NCI-H345 treated with DMSO at 0.1 percent for 48 hours (cell line): ENCODE measurements at regions not wholly inside any gene's neighbourhood (a gene's known extent, or its start where the extent isn't known, plus 50 kb on each side); places are given as distances from the start of the nearest gene placed in this dataset.

Source experiments
- DNase-seq: peaks from one replicate; lab custom pipeline; 2025; ENCODE audit not compliant: unreplicated experiment; lab: John Stamatoyannopoulos, UW

DNA sequence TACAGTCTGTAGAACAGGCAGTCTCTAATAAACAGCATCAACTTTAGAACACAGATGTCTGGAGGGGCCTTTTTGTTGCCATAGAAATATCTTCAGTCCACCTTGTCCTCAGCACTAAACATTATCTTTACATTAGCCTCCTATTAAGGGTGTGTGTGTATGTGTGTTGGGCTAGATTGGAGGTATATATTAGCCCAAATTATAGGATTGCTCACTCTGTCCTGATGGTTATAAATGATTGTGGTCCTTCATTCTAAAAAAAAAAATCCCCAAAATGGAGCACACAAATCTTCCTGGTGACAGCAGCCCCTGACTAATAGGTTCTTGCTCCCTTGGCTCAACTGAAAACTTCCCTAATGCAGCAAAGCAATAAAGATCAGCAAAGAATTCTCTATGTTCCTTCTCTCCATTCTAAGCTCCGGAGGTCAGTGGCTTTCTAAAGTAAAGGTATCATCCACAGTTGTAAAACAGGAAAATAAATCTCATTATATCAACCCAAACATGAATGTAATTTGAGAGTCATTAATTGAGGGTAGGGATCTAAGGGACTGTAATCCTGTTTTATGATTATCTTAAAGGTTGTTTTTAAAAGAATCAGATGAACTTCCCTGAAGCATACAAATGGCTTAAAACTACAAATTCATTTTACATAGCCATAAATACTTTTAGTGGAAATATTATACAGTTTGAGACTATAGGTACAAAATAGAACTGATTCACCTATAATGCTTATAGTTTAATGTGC is 232.7 kb downstream of the KLF12 start:
- DNase-seq: no peak

GRCh38 chr13:73900591-73900990 is 233.6 kb downstream of the KLF12 start:
- no peak for DNase-seq

GRCh38 chr13:73898899-73899298 is 235.3 kb downstream of the KLF12 start:
- DNase-seq: no peak

DNA sequence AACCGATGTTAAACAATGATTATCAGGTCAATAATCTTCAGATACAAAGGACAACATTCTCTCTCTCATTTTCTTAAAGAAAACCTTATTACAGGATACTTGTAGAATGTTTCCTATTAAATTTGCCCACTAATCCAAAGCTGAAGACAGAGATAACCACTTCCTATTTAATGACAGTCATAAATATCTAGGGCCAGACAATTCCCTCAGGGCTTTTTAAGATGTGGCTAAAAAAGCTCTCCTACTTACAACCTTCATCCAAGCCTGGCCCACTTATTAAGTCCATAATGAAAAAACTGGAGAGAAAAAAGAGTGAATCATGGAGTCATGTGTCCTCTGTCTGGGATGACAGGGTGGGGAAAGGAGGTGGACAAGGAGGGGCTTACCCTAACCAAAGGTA is 235.9 kb downstream of the KLF12 start:
- no peak for DNase-seq

- no peak for DNase-seq
Measured at GRCh38 chr13:73894995-73895571, 239.1 kb downstream of the KLF12 start.

DNA sequence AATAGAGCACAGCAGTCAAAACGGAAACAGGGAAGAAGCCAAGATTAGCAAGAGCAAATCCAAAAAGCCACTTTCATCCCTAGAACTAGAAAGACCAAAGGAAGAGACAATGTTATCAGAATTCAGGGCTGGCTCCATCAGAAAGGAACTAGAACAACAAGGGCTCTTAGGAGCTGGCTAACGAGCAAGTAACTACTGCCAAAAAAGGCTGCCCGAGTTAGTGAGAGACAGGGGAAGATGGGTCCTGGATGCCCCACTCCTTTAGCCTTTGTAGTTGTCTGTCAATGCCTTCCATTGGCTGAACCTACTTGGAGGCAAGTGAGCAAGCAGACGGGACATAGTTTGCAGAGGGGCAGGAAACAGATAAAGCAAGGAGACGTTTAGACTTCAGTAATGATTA is 240.4 kb downstream of the KLF12 start:
- no peak for DNase-seq

DNA sequence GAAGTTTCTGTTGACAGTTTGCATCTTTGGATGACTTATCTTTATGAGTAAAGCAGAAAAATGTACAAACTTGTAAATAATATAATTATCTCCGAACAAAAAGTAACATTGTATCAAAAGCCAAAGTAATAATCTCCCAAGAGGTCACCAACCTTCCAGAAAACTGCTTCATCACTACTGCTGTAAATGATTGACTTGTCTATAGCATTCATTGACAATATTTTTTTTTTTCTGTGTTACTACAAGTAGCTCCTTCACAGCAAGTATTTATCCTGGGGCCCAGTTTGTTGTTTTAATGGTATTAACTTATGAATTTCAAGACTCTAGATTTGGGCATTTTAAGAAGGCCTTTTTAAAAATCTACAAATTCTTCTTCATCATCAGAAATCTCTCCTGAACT is 242.4 kb downstream of the KLF12 start:
- DNase-seq: no peak

GRCh38 chr13:73883162-73883561 is 251.0 kb downstream of the KLF12 start:
- no peak for DNase-seq

DNA sequence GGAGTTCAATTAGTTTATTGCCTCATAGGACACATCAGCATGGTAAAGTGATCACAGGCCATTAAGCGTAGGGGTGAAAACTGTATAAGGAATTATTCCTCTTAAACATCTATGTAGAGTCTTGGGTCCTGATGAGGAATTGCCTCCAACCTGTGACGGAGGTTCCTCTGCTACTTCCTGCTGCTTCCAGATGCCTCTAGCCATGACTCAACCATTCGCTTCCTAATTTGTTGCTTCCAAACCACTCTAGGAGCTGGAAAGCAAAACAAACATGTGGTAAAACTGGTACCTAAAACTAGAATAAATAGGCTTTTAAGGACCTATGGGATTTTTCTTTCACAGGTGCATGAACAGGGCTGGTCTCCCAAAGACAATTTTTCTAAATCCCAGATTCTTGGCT is 253.8 kb downstream of the KLF12 start:
- DNase-seq: no peak

- DNase-seq: no peak
Measured at GRCh38 chr13:73879346-73880015, 254.7 kb downstream of the KLF12 start.

- DNase-seq: no peak
Measured at GRCh38 chr13:73877399-73877798, 256.8 kb downstream of the KLF12 start.

DNA sequence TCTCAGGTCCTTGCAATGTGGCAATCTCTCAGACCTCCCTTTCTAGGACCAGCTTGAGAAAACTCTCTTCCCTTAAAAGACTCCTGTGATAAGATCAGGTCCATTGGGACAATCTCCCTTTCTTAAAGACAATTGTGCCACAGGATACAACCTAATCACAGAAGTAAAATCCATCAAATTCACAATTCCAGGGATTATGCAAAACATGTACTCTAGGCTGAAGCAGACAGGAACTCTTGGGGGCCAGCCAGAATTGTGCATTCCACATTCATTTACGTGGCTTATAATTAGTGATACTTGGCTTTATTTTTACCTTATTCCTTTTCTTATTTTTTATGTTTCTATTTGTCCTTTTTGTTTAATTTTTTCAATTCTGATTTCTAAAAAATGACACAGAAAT is 257.9 kb downstream of the KLF12 start:
- DNase-seq: no peak

DNA sequence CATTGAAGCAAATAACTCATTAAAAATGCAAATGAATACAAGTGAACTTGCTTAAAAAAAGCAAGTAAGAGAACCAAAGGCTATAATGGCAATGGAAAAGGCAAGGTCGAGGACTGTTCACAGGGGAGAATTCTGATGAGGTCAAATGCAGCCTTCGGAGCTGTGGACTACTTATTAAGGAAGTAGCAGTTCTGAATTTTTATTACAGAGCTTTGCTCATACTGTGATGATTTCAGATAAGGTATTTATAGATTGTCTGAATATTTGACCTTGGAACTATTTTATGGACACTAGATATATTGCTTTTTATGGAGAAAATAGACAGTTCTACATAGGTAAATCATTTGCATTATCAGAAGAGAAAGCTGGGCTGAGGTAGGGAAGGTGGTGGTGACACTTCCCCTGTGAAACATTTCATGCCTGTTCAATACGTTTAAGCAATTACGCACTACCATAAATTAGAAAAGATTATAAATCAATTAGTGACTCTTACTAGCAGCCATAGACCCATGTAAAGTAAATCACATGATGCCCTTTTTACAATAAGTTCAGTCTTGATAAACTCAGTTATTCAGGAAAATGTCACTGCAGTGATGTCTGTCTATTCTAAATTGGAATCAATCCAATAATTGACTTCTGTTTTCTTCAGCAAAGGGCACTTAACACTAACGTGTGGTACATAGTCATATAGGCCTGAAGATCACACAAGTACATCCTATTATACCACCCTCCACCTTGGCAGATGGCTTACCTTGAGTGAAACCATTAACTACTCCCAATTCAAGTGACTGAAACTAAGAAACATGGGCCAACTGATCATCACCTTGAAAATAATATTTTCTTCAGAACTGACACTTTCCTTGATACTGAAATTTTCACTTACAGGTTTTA is 260.0 kb downstream of the KLF12 start:
- no peak for DNase-seq

- DNase-seq: no peak
Measured at GRCh38 chr13:73872397-73872796, 261.8 kb downstream of the KLF12 start.

DNA sequence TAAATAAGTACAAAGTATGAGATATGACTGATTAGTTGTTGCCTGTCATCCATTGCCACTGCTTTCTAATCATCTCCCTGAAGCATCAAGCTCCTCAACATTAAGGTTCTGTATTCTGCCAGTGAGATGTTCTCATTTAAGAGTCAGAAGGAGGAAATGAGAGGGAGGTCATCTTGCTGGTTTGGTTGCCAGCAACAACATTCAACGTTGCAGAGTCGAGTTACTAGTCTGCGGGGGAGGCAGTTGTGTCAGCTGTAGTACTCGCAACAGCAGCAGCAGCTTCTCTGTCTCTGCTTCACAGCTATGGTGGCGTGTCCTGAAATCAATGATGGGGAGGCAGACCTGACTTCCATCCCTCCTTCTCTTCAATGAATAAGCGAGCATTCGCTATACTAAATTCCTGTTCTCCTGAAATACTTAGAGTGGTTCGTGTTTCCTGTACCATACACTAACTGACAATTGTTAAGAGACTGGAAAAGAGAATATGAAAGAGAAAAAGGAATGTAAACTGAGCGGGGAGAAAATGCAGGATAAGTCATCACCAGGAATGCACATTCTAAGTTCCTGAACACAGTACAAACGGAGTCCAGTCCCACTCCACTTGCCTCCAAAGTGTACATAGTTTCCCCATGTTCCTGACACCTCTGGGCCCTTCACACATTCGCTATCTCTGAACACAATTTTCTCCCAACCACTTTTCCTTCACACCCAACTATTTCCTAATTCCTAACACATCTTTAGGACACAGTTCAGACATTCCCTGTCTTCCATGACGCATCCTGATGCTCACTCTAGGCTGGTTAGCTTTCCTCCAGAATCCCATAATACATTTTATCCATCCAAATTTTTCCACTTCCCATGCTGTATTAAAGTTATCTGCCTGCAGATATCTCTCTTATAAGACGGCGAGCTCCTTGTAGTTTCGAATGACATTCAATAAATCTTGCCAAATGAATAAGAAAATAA is 263.0 kb downstream of the KLF12 start:
- DNase-seq: no peak

DNA sequence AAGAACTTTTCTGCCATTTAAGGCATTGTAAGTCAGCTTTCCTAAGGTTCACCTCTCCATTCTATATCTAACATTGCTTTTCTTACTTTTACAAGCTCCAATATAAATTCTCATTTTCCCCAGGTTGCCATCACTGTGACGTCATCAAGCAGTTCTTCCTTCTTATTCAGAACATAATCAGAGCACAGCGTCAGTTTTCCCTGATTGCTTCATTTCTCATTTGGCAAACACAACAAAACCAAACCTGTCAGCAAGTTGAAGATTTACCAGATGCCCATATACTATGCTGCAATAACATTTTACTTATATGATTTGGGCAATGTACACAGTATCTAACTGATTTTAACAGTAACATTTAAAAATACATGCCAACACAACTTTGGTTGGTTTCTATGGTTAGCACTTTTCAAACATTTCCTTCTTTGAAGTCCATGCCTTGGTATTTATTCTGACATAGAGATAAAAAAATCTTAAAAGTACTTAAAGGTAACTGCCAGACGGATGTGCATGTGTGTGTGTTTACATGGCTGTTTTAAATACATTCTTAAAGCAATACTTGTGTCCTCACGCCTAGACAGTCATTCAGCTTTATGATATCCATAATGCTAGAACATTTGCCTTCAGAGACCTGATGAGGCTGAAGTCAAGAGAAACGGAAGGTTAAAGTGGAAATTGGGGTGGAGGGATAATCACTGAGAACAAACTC is 264.0 kb downstream of the KLF12 start:
- DNase-seq: no peak

DNA sequence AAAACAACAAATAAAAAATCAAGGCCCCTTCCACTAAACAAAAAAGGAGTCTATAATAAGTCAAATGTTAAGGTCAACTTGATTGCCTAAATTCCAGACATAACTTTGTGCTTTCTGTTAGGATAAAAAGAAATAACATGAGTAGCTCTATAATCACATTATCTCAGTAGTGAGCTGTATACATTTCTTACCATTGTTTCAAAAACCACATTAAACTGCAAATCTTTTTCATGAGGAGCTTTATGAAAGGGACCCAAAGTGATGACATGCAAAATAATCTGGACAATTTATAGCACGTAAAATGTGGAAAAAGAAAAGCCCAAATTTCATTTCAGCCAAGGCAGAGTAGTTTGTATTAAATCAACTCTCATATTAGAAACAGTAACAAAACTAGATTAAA is 269.2 kb downstream of the KLF12 start:
- DNase-seq: no peak

GRCh38 chr13:73861136-73861535 is 273.1 kb downstream of the KLF12 start:
- DNase-seq: no peak

GRCh38 chr13:73860501-73860900 is 273.7 kb downstream of the KLF12 start:
- DNase-seq: no peak

- DNase-seq: no peak
Measured at GRCh38 chr13:73859841-73860240, 274.4 kb downstream of the KLF12 start.
